Thyroid gland (tissue), 4 donors: ENCODE measurements at regions not wholly inside any gene's neighbourhood (a gene's known extent, or its start where the extent isn't known, plus 50 kb on each side); places are given as distances from the start of the nearest gene placed in this dataset.

Experiments
- POLR2A ChIP-seq, 2 donors: fragments of 450-650 bp; IDR thresholded peaks; one replicate each; pipeline ENCODE4 v1.6.1; 2017; ENCODE audit warnings: antibody characterized with exemption in 2 of 2, mild to moderate bottlenecking in 2 of 2, moderate library complexity in 1 of 2
- TF ChIP-seq, protein P1 (sequence below), 6 experiments: fragments of 200-600 bp in 3 of 6; fragments of 450-650 bp in 3 of 6; sonication (generic) in 3 of 6; IDR thresholded peaks; one replicate each; pipeline ENCODE4 v1.5.1; 2016 to 2019; ENCODE audit warnings: antibody characterized with exemption in 6 of 6, mild to moderate bottlenecking in 2 of 6, inconsistent platforms in 1 of 6, moderate library complexity in 1 of 6

DNA sequence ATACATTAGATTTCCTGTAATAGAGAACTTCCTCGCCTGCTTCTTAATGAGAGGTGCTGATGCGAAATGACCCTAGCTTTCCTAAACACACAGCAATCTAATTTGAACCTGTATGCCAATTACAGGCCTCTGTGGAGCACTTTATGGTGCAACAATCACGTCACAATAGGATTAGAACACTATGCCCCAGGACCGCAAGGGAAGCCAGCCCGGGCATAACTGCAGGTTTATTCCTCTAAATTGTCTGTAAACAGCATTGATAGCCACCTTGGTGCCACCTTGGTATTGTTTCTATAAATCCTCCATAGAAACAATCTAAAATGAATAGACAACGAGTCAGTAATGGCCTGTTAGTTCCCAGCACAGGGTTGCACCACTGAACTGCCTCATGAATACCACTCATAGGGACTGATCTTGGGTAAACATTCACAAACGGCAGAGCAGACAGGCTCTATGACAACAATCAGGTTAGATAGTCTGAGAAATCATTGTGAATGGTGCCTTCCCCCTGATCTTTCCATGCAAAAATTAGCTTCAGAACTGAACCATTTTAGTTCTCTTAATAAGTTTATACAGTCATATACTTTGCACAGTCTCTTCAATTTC, 182.5 kb upstream of the OBI1 start:
- TF ChIP-seq, protein P1, sequence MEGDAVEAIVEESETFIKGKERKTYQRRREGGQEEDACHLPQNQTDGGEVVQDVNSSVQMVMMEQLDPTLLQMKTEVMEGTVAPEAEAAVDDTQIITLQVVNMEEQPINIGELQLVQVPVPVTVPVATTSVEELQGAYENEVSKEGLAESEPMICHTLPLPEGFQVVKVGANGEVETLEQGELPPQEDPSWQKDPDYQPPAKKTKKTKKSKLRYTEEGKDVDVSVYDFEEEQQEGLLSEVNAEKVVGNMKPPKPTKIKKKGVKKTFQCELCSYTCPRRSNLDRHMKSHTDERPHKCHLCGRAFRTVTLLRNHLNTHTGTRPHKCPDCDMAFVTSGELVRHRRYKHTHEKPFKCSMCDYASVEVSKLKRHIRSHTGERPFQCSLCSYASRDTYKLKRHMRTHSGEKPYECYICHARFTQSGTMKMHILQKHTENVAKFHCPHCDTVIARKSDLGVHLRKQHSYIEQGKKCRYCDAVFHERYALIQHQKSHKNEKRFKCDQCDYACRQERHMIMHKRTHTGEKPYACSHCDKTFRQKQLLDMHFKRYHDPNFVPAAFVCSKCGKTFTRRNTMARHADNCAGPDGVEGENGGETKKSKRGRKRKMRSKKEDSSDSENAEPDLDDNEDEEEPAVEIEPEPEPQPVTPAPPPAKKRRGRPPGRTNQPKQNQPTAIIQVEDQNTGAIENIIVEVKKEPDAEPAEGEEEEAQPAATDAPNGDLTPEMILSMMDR (IDR thresholded peaks at IDR 0.05) = no peak
- no peak for TF ChIP-seq POLR2A (IDR thresholded peaks at IDR 0.05)
